CD4-positive, alpha-beta memory T cell (primary cell): ENCODE measurements at regions not wholly inside any gene's neighbourhood (a gene's known extent, or its start where the extent isn't known, plus 50 kb on each side); places are given as distances from the start of the nearest gene placed in this dataset.
"Not testable (repeated sequence)": the region's sequence is repeated elsewhere in the genome, so short reads cannot be mapped to it uniquely, and the experiment has no call there.

Experiments
- CTCF ChIA-PET: fragments of 350-600 bp; sonication (Branson Sonifier 250); formaldehyde crosslinking; loops from one replicate; lab custom pipeline; 2021; ENCODE audit warnings: inconsistent platforms; ENCODE audit not compliant: partially characterized antibody; lab: Charles Lee
- POLR2A ChIA-PET: fragments of 350-600 bp; sonication (Branson Sonifier 250); formaldehyde crosslinking; loops from one replicate; lab custom pipeline; 2021; ENCODE audit not compliant: partially characterized antibody; lab: Charles Lee
- DNase-seq, 5 donors: peaks; one replicate each; pipeline versions ENCODE4 v3.0.0 to v3.0.0-alpha.2; 2020 to 2022; ENCODE audit warnings: mixed read lengths in 1 of 5
- H3K27ac ChIP-seq: one replicate; pipeline ENCODE4 v1.7.0; 2013; ENCODE audit warnings: low read depth, low read length
- H3K27me3 ChIP-seq: 2 replicates; pipeline ENCODE4 v1.7.0; 2013; ENCODE audit warnings: mild to moderate bottlenecking, low read length, moderate library complexity; ENCODE audit not compliant: insufficient read depth
- H3K36me3 ChIP-seq: 2 replicates; pipeline ENCODE4 v1.7.0; 2013; ENCODE audit warnings: mild to moderate bottlenecking, low read length, moderate library complexity; ENCODE audit not compliant: insufficient read depth
- H3K4me1 ChIP-seq: 2 replicates; pipeline ENCODE4 v1.7.0; 2013; ENCODE audit warnings: mild to moderate bottlenecking, low read length, moderate library complexity; ENCODE audit not compliant: insufficient read depth
- H3K4me3 ChIP-seq, 2 donors: one replicate each; pipeline ENCODE4 v1.7.0; 2013; ENCODE audit warnings: low read length in 2 of 2, mild to moderate bottlenecking in 1 of 2
- H3K9me3 ChIP-seq, 2 donors: one replicate each; pipeline ENCODE4 v1.7.0; 2013; ENCODE audit warnings: low read length in 2 of 2, control low read depth in 1 of 2; ENCODE audit not compliant: control insufficient read depth in 1 of 2
- H3K27ac Mint-ChIP-seq, 7 donors: one replicate each; pipeline ENCODE4 v1.8.0; 2020 to 2021; ENCODE audit warnings: mixed read lengths in 7 of 7, mild to moderate bottlenecking in 6 of 7, inconsistent platforms in 3 of 7, moderate library complexity in 3 of 7
- H3K27me3 Mint-ChIP-seq, 2 donors: one replicate each; pipeline ENCODE4 v1.8.0; 2020 to 2021; ENCODE audit warnings: mixed read lengths in 2 of 2
- H3K36me3 Mint-ChIP-seq, 2 donors: one replicate each; pipeline ENCODE4 v1.8.0; 2020 to 2021; ENCODE audit warnings: mixed read lengths in 2 of 2, inconsistent platforms in 1 of 2, mild to moderate bottlenecking in 1 of 2
- H3K4me1 Mint-ChIP-seq, 4 donors: one replicate each; pipeline ENCODE4 v1.8.0; 2020 to 2021; ENCODE audit warnings: mixed read lengths in 4 of 4, mild to moderate bottlenecking in 1 of 4
- H3K4me3 Mint-ChIP-seq, 8 donors: one replicate each; pipeline ENCODE4 v1.8.0; 2020 to 2021; ENCODE audit warnings: mixed read lengths in 8 of 8, mild to moderate bottlenecking in 7 of 8, moderate library complexity in 6 of 8, inconsistent platforms in 3 of 8
- H3K9me3 Mint-ChIP-seq, 8 donors: one replicate each; pipeline ENCODE4 v1.8.0; 2020 to 2021; ENCODE audit warnings: mixed read lengths in 8 of 8, mild to moderate bottlenecking in 5 of 8, inconsistent platforms in 3 of 8, moderate library complexity in 1 of 8
- intact Hi-C: fragments of 100-400 bp; cut with micrococcal nuclease; formaldehyde crosslinking; loops from one replicate; pipeline ENCODE4 v1.15.1; 2023

DNA sequence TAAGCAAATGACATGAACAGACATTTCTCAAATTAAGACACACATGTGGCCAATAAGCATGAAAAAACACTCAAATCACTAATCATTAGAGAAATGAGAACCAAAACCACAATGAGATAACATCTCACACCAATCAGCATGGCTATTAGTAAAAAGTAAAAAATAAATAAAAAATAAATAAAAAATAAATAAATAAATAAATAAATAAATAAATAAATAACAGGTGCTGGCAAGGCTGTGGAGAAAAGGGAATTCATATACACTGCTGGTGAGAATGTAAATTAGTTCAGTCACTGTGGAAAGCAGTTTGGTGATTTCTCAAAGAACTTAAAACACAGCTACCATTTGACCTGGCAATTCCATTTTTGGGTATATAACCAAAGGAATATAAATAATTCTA lies 167.1 kb upstream of the CNKSR2 start:
- H3K9me3 Mint-ChIP-seq: peaks cover 0 to 15% (median 6%) of the 10 kb centered on the region in 8 donors
- no peak overlapping the region for H3K4me3 ChIP-seq
- ChIA-PET POLR2A (no interaction called here), CTCF (no interaction called here)
- H3K27ac ChIP-seq: no peak overlapping the region
- no peaks in the 10 kb centered on the region for H3K9me3 ChIP-seq
- no peaks in the 10 kb centered on the region for H3K36me3 Mint-ChIP-seq
- no peaks in the 10 kb centered on the region for H3K4me1 ChIP-seq
- H3K36me3 ChIP-seq: no peaks in the 10 kb centered on the region
- H3K4me1 Mint-ChIP-seq: no peaks in the 10 kb centered on the region
- H3K27me3 ChIP-seq: no peaks in the 10 kb centered on the region
- H3K27me3 Mint-ChIP-seq: no peaks in the 10 kb centered on the region
- intact Hi-C loops: no loop called here
- DNase-seq: no peak
- H3K27ac Mint-ChIP-seq: no peak overlapping the region
- no peak overlapping the region for H3K4me3 Mint-ChIP-seq

DNA sequence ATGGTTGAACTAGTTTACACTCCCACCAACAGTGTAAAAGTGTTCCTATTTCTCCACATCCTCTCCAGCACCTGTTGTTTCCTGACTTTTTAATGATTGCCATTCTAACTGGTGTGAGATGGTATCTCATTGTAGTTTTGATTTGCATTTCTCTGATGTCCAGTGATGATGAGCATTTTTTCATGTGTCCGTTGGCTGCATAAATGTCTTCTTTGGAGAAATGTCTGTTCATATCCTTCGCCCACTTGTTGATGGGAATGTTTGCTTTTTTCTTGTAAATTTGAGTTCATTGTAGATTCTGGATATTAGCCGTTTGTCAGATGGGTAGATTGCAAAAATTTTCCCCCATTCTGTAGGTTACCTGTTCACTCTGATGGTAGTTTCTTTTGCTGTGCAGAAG lies 155.0 kb upstream of the CNKSR2 start:
- H3K9me3 ChIP-seq, intact Hi-C loops, H3K27me3 Mint-ChIP-seq, H3K4me1 Mint-ChIP-seq, H3K27ac ChIP-seq, H3K4me3 ChIP-seq, H3K27me3 ChIP-seq, POLR2A ChIA-PET, H3K4me3 Mint-ChIP-seq, H3K4me1 ChIP-seq, H3K27ac Mint-ChIP-seq, H3K36me3 ChIP-seq, H3K36me3 Mint-ChIP-seq, DNase-seq, CTCF ChIA-PET: not testable (repeated sequence)
- peaks cover 0 to 19% (median 9%) of the 10 kb centered on the region in 8 donors for H3K9me3 Mint-ChIP-seq

DNA sequence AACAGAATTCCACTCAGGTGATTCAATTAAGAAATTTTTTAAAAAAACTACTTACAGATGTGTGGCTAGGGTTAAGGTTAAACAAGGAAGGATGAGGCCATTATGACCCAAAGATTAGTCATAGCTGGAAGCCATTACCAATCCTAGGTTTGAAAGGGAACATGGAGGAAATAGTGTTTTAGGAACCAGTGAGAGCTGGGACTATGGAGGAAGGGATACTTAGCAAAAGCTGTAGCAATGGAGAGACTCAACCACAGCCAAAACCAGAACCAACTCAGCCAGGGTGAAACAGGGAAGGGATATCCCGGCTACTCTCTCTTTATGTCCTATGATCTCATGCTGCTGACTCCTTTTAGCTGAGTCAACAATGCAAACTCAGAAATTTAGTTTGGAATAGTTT lies 148.6 kb upstream of the CNKSR2 start:
- DNase-seq: no peak
- no peak overlapping the region for H3K4me3 ChIP-seq
- H3K36me3 ChIP-seq: no peaks in the 10 kb centered on the region
- H3K4me1 ChIP-seq: no peaks in the 10 kb centered on the region
- intact Hi-C loops: no loop called here
- H3K9me3 ChIP-seq: no peaks in the 10 kb centered on the region
- no peak overlapping the region for H3K4me3 Mint-ChIP-seq
- no peaks in the 10 kb centered on the region for H3K27me3 Mint-ChIP-seq
- H3K27ac Mint-ChIP-seq: no peak overlapping the region
- CTCF ChIA-PET: no interaction called here
- H3K36me3 Mint-ChIP-seq: no peaks in the 10 kb centered on the region
- no peaks in the 10 kb centered on the region for H3K4me1 Mint-ChIP-seq
- no peak overlapping the region for H3K27ac ChIP-seq
- POLR2A ChIA-PET: no interaction called here
- H3K27me3 ChIP-seq: no peaks in the 10 kb centered on the region
- peaks cover 0 to 11% (median 4%) of the 10 kb centered on the region in 8 donors for H3K9me3 Mint-ChIP-seq

DNA sequence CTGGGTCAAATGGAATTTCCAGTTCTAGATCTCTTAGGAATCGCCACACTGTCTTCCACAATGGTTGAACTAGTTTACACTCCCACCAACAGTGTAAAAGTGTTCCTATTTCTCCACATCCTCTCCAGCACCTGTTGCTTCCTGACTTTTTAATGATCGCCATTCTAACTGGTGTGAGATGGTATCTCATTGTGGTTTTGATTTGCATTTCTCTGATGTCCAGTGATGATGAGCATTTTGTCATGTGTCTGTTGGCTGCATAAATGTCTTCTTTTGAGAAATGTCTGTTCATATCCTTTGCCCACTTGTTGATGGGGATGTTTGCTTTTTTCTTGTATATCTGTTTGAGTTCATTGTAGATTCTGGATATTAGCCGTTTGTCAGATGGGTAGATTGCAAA lies 145.2 kb upstream of the CNKSR2 start:
- H3K27me3 Mint-ChIP-seq, H3K9me3 ChIP-seq, H3K4me3 ChIP-seq, CTCF ChIA-PET, H3K27me3 ChIP-seq, H3K4me1 ChIP-seq, POLR2A ChIA-PET, H3K36me3 Mint-ChIP-seq, intact Hi-C loops, H3K36me3 ChIP-seq, DNase-seq, H3K4me1 Mint-ChIP-seq, H3K27ac ChIP-seq, H3K27ac Mint-ChIP-seq, H3K4me3 Mint-ChIP-seq: not testable (repeated sequence)
- peaks cover 0 to 11% (median 2%) of the 10 kb centered on the region in 8 donors for H3K9me3 Mint-ChIP-seq

DNA sequence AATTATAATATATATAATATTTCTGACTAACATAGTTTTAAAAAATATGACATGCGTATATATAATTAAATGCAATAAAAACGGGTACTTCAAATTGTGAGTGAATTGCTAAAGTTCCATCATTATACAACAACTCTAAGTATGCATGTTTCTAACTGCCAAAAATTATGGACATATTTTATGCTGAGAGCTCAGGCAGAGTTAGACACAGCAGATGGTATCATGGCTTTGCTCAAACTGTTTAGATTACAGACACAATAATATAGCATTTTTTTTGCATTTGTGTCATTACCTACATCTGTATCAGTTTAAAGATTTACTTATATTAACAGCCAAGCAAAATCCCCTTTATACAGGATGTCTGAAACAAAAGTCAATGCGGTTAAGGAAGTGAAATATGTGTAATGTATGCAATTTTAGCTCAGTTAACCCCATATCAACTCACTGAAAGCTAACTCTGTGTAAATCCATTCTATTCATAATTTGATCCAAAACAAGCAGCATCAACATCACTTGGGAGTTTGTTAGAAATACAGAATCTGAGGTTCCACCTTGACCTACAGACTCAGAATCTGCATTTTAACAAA lies 119.1 kb upstream of the CNKSR2 start:
- H3K4me1 ChIP-seq: no peaks in the 10 kb centered on the region
- no peaks in the 10 kb centered on the region for H3K27me3 Mint-ChIP-seq
- H3K27me3 ChIP-seq: no peaks in the 10 kb centered on the region
- no peak overlapping the region for H3K4me3 ChIP-seq
- intact Hi-C loops: no loop called here
- DNase-seq: no peak
- H3K36me3 Mint-ChIP-seq: no peaks in the 10 kb centered on the region
- no peaks in the 10 kb centered on the region for H3K36me3 ChIP-seq
- H3K27ac Mint-ChIP-seq: no peak overlapping the region
- ChIA-PET POLR2A (no interaction called here), CTCF (no interaction called here)
- H3K9me3 ChIP-seq: no peaks in the 10 kb centered on the region
- no peak overlapping the region for H3K4me3 Mint-ChIP-seq
- H3K9me3 Mint-ChIP-seq: no peaks in the 10 kb centered on the region
- H3K27ac ChIP-seq: no peak overlapping the region
- H3K4me1 Mint-ChIP-seq: no peaks in the 10 kb centered on the region

DNA sequence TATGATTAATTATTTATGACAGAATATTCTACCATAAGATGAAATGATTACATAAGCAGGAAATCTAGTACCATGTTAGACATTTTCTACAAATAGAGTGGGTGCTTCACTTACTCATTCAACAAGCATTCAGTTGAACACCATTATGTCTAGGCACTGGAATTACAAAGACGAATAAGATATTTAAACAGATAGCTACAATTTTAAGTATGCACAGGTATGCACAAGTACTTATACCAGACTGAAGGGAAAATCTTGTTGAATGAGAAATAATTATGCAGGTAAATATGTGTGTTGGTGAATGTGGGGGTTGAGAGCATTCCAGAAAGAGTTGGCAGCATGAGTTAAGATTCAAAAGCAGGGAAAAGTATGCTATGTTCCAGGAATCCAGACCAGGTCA lies 107.3 kb upstream of the CNKSR2 start:
- peaks cover 0 to 21% (median 10%) of the 10 kb centered on the region in 8 donors for H3K9me3 Mint-ChIP-seq
- H3K36me3 Mint-ChIP-seq: no peaks in the 10 kb centered on the region
- Histone ChIP-seq H3K36me3 (no peaks in the 10 kb centered on the region), H3K9me3 (no peaks in the 10 kb centered on the region), H3K4me1 (no peaks in the 10 kb centered on the region), H3K27me3 (no peaks in the 10 kb centered on the region), H3K4me3 (no peak overlapping the region), H3K27ac (no peak overlapping the region)
- H3K4me1 Mint-ChIP-seq: no peaks in the 10 kb centered on the region
- intact Hi-C loops: no loop called here
- ChIA-PET CTCF (no interaction called here), POLR2A (no interaction called here)
- DNase-seq: no peak
- no peak overlapping the region for H3K27ac Mint-ChIP-seq
- H3K4me3 Mint-ChIP-seq: no peak overlapping the region
- H3K27me3 Mint-ChIP-seq: no peaks in the 10 kb centered on the region

DNA sequence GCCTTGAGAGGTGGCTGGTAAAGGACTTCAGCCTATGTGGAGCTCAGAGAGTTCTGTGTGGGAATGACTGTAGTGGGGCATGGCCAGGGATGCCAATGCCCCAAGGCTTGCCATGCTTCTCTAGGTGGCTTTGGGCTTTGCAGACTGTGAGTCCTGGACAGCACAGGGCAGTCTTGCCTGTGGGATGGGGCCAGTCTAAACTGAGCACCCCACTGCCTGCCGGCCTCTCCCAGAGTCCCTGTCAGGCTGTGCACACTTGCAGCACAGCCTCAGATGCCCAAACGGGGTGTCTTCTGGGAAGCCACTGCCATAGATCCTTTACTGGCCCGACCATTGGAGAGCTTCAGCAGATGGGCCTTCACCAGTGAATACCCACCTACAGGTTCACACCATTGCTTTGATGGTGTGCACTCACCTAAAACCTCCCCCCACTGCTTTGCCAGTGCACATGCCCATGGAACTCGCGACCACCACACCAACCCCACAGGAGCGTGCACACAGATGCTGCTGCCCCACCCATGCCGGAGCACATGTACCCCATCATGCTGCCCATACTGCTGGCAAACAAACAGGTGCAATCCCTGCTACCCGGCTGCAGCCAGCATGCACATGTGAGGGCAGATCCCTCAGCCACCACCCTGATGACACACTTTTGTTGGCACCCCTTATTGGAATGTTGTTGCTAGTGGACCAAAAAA lies 97.3 kb upstream of the CNKSR2 start:
- H3K27me3 Mint-ChIP-seq: no peaks in the 10 kb centered on the region
- no peaks in the 10 kb centered on the region for H3K36me3 Mint-ChIP-seq
- H3K9me3 Mint-ChIP-seq: peaks cover 0 to 11% (median 3%) of the 10 kb centered on the region in 8 donors
- no peak overlapping the region for H3K4me3 ChIP-seq
- no peak overlapping the region for H3K27ac ChIP-seq
- no peaks in the 10 kb centered on the region for H3K4me1 Mint-ChIP-seq
- no peak overlapping the region for H3K27ac Mint-ChIP-seq
- no peaks in the 10 kb centered on the region for H3K9me3 ChIP-seq
- DNase-seq: no peak
- no peaks in the 10 kb centered on the region for H3K4me1 ChIP-seq
- no peak overlapping the region for H3K4me3 Mint-ChIP-seq
- ChIA-PET CTCF (no interaction called here), POLR2A (no interaction called here)
- H3K27me3 ChIP-seq: no peaks in the 10 kb centered on the region
- intact Hi-C loops: no loop called here
- no peaks in the 10 kb centered on the region for H3K36me3 ChIP-seq
